Vagina (tissue), 2 donors: ENCODE measurements at regions not wholly inside any gene's neighbourhood (a gene's known extent, or its start where the extent isn't known, plus 50 kb on each side); places are given as distances from the start of the nearest gene placed in this dataset.

Source experiments
- CTCF ChIP-seq, 3 experiments: fragments of 450-650 bp in 2 of 3; fragments of 200-600 bp in 1 of 3; sonication (generic) in 1 of 3; IDR thresholded peaks; one replicate each; pipeline ENCODE4 v1.5.1; 2017 to 2019; ENCODE audit warnings: antibody characterized with exemption in 3 of 3, mild to moderate bottlenecking in 2 of 3, moderate library complexity in 2 of 3
- POLR2A ChIP-seq, 2 donors: fragments of 450-650 bp; IDR thresholded peaks; one replicate each; pipeline ENCODE4 v1.6.1; 2017; ENCODE audit warnings: antibody characterized with exemption in 2 of 2, mild to moderate bottlenecking in 2 of 2, moderate library complexity in 2 of 2
- POLR2AphosphoS5 ChIP-seq, 2 donors: sonication (generic); formaldehyde crosslinking; IDR thresholded peaks; one replicate each; pipeline ENCODE4 v1.9.0; 2017; ENCODE audit warnings: antibody characterized with exemption in 2 of 2, mild to moderate bottlenecking in 2 of 2, low read depth in 1 of 2; ENCODE audit not compliant: insufficient read depth in 1 of 2

- TF ChIP-seq POLR2A (IDR thresholded peaks at IDR 0.05) (no peak), CTCF (IDR thresholded peaks at IDR 0.05) (no peak), POLR2AphosphoS5 (IDR thresholded peaks at IDR 0.05; ENCODE audit: insufficient read depth in 1 of 2, low read depth in 1 of 2) (no peak)
These were observed 162.7 kb upstream of the ADRA1D start for GRCh38 chr20:4411744-4412143.
